Endothelial cell of umbilical vein (primary cell): ENCODE measurements at regions not wholly inside any gene's neighbourhood (a gene's known extent, or its start where the extent isn't known, plus 50 kb on each side); places are given as distances from the start of the nearest gene placed in this dataset.

Experiments
- CTCF ChIP-seq, 2 donors: IDR thresholded peaks; 1 replicate in 1 of 2; 2 replicates in 1 of 2; pipeline ENCODE4 v1.5.1; 2011; ENCODE audit warnings: low read length in 2 of 2, mild to moderate bottlenecking in 2 of 2, moderate library complexity in 2 of 2, control low read depth in 1 of 2, inconsistent platforms in 1 of 2, low read depth in 1 of 2; ENCODE audit not compliant: insufficient read depth in 1 of 2; ENCODE audit errors: extremely low read depth in 1 of 2
- MAX ChIP-seq: IDR thresholded peaks from 2 replicates; pipeline ENCODE4 v1.6.1; 2011; ENCODE audit not compliant: insufficient read depth, insufficient read length

- TF ChIP-seq CTCF (IDR thresholded peaks at IDR 0.05; ENCODE audit: extremely low read depth in 1 of 2, insufficient read depth in 1 of 2, low read depth in 1 of 2, low read length in 2 of 2) (no peak), MAX (no peak)
Measured at GRCh38 chr18:10314066-10314465, 140.4 kb upstream of the APCDD1 start.
